ENCODE measurements at regions not wholly inside any gene's neighbourhood (a gene's known extent, or its start where the extent isn't known, plus 50 kb on each side); places are given as distances from the start of the nearest gene placed in this dataset.

GRCh38 chr3:83913381-83913780 is 1045.4 kb upstream of the CADM2 start:
- H3K4me3 ChIP-seq (ENCODE audit: low read depth, low read length), result no peak overlapping the region
- TF ChIP-seq MAX (IDR thresholded peaks at IDR 0.05; ENCODE audit: low read depth, low read length) (no peak), CTCF (IDR thresholded peaks at IDR 0.05; ENCODE audit: low read depth, low read length) (no peak), MYC (IDR thresholded peaks at IDR 0.05; ENCODE audit: low read depth, low read length) (no peak), POLR2A (IDR thresholded peaks at IDR 0.05; ENCODE audit: extremely low read depth, insufficient read length) (no peak)
- no peak for DNase-seq (ENCODE audit: low read depth)

- TF ChIP-seq POLR2A (IDR thresholded peaks at IDR 0.05; ENCODE audit: extremely low read depth, insufficient read length), result no peak
- no peak for TF ChIP-seq MAX (IDR thresholded peaks at IDR 0.05; ENCODE audit: low read depth, low read length)
- no peak for TF ChIP-seq MYC (IDR thresholded peaks at IDR 0.05; ENCODE audit: low read depth, low read length)
- TF ChIP-seq CTCF (IDR thresholded peaks at IDR 0.05; ENCODE audit: low read depth, low read length), result no peak
- H3K4me3 ChIP-seq (ENCODE audit: low read depth, low read length), result no peak overlapping the region
- DNase-seq (ENCODE audit: low read depth), result no peak
Observed at GRCh38 chr3:83926291-83926690, 1032.5 kb upstream of the CADM2 start.

GRCh38 chr3:83928391-83928790 is 1030.4 kb upstream of the CADM2 start:
- peak; percentile 69 for DNase-seq (ENCODE audit: low read depth)
- TF ChIP-seq CTCF (IDR thresholded peaks at IDR 0.05; ENCODE audit: low read depth, low read length) (peak; percentile 51), POLR2A (IDR thresholded peaks at IDR 0.05; ENCODE audit: extremely low read depth, insufficient read length) (no peak)
- H3K4me3 ChIP-seq (ENCODE audit: low read depth, low read length), result no peak overlapping the region

GRCh38 chr3:83928903-83929302 is 1029.9 kb upstream of the CADM2 start:
- TF ChIP-seq MAX (IDR thresholded peaks at IDR 0.05; ENCODE audit: low read depth, low read length) (no peak), MYC (IDR thresholded peaks at IDR 0.05; ENCODE audit: low read depth, low read length) (no peak), CTCF (IDR thresholded peaks at IDR 0.05; ENCODE audit: low read depth, low read length) (no peak), POLR2A (IDR thresholded peaks at IDR 0.05; ENCODE audit: extremely low read depth, insufficient read length) (no peak)
- no peak for DNase-seq (ENCODE audit: low read depth)
- H3K4me3 ChIP-seq (ENCODE audit: low read depth, low read length), result no peak overlapping the region

GRCh38 chr3:83934192-83935021 is 1024.4 kb upstream of the CADM2 start:
- TF ChIP-seq MYC (IDR thresholded peaks at IDR 0.05; ENCODE audit: low read depth, low read length) (no peak), CTCF (IDR thresholded peaks at IDR 0.05; ENCODE audit: low read depth, low read length) (no peak), POLR2A (IDR thresholded peaks at IDR 0.05; ENCODE audit: extremely low read depth, insufficient read length) (no peak), MAX (IDR thresholded peaks at IDR 0.05; ENCODE audit: low read depth, low read length) (no peak)
- no peak overlapping the region for H3K4me3 ChIP-seq (ENCODE audit: low read depth, low read length)
- DNase-seq (ENCODE audit: low read depth), result peak; percentile 8

All from NB4 (cell line).